Pancreas (tissue), 10 donors: ENCODE measurements at regions not wholly inside any gene's neighbourhood (a gene's known extent, or its start where the extent isn't known, plus 50 kb on each side); places are given as distances from the start of the nearest gene placed in this dataset.

Experiments
- ATAC-seq, 4 donors: fragments of 200-7000 bp; cut with Tn5 transposase; one replicate each; pipeline versions ENCODE4 v1.8.0 to v1.9.1; 2020; ENCODE audit warnings: mild to moderate bottlenecking in 4 of 4, moderate library complexity in 4 of 4
- DNase-seq, 6 donors: peaks; one replicate each; pipeline ENCODE4 v3.0.0-alpha.2; 2020
- FAIRE-seq: peaks from 2 replicates; lab custom pipeline; 2012; peaks lifted over from hg19 to GRCh38; lab: Jason Lieb, UNC
- H3K27ac ChIP-seq, 4 donors: fragments of 200-600 bp; sonication (generic); 1 replicate in 3 of 4; 2 replicates in 1 of 4; pipeline versions ENCODE4 v1.5.0 to v1.8.0; 2020
- H3K27me3 ChIP-seq, 4 donors: fragments of 200-600 bp; one replicate each; pipeline ENCODE4 v1.8.0; 2021
- H3K36me3 ChIP-seq, 3 donors: fragments of 200-600 bp; sonication (generic) in 1 of 3; one replicate each; pipeline versions ENCODE4 v1.5.0 to v1.8.0; 2020 to 2021
- H3K4me1 ChIP-seq, 3 donors: fragments of 200-600 bp; one replicate each; pipeline ENCODE4 v1.8.0; 2021
- H3K4me3 ChIP-seq, 4 donors: fragments of 200-600 bp; sonication (generic) in 2 of 4; one replicate each; pipeline versions ENCODE4 v1.5.0 to v1.8.0; 2020 to 2021
- H3K9me3 ChIP-seq, 4 donors: fragments of 200-600 bp; one replicate each; pipeline ENCODE4 v1.8.0; 2021
- CTCF ChIP-seq, 4 donors: fragments of 200-600 bp; sonication (generic) in 3 of 4; IDR thresholded peaks; one replicate each; pipeline versions ENCODE4 v1.5.0 to v1.8.0; 2021; ENCODE audit warnings: antibody characterized with exemption in 4 of 4
- WGBS, 2 donors: extraction: QIAGEN DNeasy Blood & Tissue Kit; methylation state at CpG; one replicate each; pipeline ENCODE4 v1.1.7; 2013; 5-methylcytosine and 5-hydroxymethylcytosine counted together
- intact Hi-C, 3 donors: fragments of 100-400 bp; cut with DNase I; formaldehyde crosslinking; loops; one replicate each; pipeline versions ENCODE4 v1.11.1 to v1.14.2; 2022
- donor health status: healthy with polysubstance abuse.
- donor health status: DM: no; HTN: no; CAD: no; lungs with moderate emphysema.
- donor health status: DM: no; HTN: no; CAD: no.
- donor health status: control.
- donor health status: control.
- donor health status: Bipolar disorder and iron deficiency.
- donor health status: DM: yes; HTN: yes; CAD: no.
- donor health status: DM: no; HTN: no; CAD: no.
- donor health status: DM: no; HTN: no; CAD: no.
- donor health status: DM: yes; HTN: yes; CAD: no.

DNA sequence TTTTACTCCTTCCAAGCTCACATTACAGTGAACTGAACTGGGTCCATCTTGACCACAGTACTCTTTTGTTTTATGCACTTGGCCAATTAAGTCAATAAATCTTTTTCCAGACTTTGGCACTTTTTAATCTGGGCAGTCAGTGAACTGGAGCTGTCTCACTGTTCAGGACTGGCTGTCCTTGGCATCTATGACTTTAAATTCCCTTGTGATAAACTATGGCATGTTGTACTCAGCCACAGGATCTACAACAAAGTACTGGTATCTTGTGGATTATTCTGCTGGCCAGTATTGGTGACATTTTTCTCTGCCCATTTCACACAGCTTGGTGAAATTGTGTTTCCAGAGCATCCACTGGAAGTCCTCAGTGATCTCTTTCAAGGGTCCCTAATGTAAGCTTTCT is 1144.8 kb upstream of the SEMA6A start:
- no peak for FAIRE-seq
- Histone ChIP-seq H3K27ac (no peak overlapping the region), H3K9me3 (no peaks in the 10 kb centered on the region), H3K4me3 (no peak overlapping the region), H3K36me3 (no peaks in the 10 kb centered on the region), H3K4me1 (no peaks in the 10 kb centered on the region), H3K27me3 (no peaks in the 10 kb centered on the region)
- ATAC-seq = no peak
- no peak for TF ChIP-seq CTCF (IDR thresholded peaks at IDR 0.05)
- intact Hi-C loops = no loop called here
- no peak for DNase-seq

DNA sequence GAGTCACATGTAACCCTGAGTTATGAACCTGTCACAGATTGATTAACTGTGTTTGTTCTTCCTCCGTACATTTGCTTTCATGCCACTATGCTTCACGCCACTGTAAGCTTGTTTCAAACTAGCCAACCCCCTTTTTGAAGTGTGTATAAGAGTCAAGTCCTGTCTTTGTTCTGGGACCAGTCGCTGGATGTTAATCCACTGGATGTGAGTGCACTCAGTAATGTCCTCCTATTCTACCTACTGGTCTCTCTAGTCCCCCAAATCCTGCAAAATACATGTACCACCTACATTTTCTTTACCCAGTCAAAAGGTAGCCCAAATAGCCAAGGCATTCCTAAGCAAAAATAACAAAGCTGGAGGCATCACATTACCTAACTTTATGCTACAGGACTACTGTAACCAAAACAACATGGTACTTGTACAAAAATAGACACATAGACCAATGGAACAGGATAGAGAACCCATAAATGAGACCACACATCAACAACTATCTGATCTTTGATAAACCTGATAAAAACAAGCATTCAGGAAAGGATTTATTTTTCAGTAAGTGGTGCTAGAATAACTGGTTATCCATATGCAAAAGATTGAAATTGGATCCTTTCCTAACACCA is 1139.1 kb upstream of the SEMA6A start:
- no peak for FAIRE-seq
- intact Hi-C loops = no loop called here

GRCh38 chr5:117701062-117701461 is 1126.4 kb upstream of the SEMA6A start:
- 37 to 48% methylated on average over 1 of the region's 1 CpG for WGBS, 2 donors
- no peak for DNase-seq
- Histone ChIP-seq H3K4me1 (no peaks in the 10 kb centered on the region), H3K27ac (no peak overlapping the region), H3K27me3 (no peaks in the 10 kb centered on the region), H3K36me3 (no peaks in the 10 kb centered on the region), H3K9me3 (no peaks in the 10 kb centered on the region), H3K4me3 (no peak overlapping the region)
- no peak for TF ChIP-seq CTCF (IDR thresholded peaks at IDR 0.05)
- no peak for ATAC-seq
- no peak for FAIRE-seq
- intact Hi-C loops = no loop called here

More for the DNA sequence above, 1139.1 kb upstream of the SEMA6A start:
- 44 to 45% methylated on average over 3 of the region's 3 CpGs for WGBS, 2 donors
- no peak for TF ChIP-seq CTCF (IDR thresholded peaks at IDR 0.05)
- no peaks in the 10 kb centered on the region for H3K36me3 ChIP-seq
- DNase-seq = no peak
- no peaks in the 10 kb centered on the region for H3K4me1 ChIP-seq
- ATAC-seq = no peak
- H3K4me3 ChIP-seq = no peak overlapping the region
- no peak overlapping the region for H3K27ac ChIP-seq
- H3K27me3 ChIP-seq = no peaks in the 10 kb centered on the region
- peaks cover 0 to 4% (median 0%) of the 10 kb centered on the region in 4 donors for H3K9me3 ChIP-seq

GRCh38 chr5:117692606-117693005 is 1118.0 kb upstream of the SEMA6A start:
- TF ChIP-seq CTCF (IDR thresholded peaks at IDR 0.05) = no peak
- FAIRE-seq (no peak), DNase-seq (no peak), ATAC-seq (no peak)
- Histone ChIP-seq H3K9me3 (no peaks in the 10 kb centered on the region), H3K27me3 (no peaks in the 10 kb centered on the region), H3K4me1 (no peaks in the 10 kb centered on the region), H3K4me3 (no peak overlapping the region), H3K27ac (no peak overlapping the region), H3K36me3 (no peaks in the 10 kb centered on the region)
- 66 to 81% methylated on average over 1 of the region's 1 CpG for WGBS, 2 donors
- intact Hi-C loops = no loop called here

- Histone ChIP-seq H3K4me3 (no peak overlapping the region), H3K4me1 (no peaks in the 10 kb centered on the region), H3K36me3 (no peaks in the 10 kb centered on the region), H3K27me3 (no peaks in the 10 kb centered on the region), H3K9me3 (no peaks in the 10 kb centered on the region), H3K27ac (no peak overlapping the region)
- no peak for TF ChIP-seq CTCF (IDR thresholded peaks at IDR 0.05)
- 54 to 70% methylated on average over 5 of the region's 5 CpGs for WGBS, 2 donors
- no peak for DNase-seq
- no peak for ATAC-seq
- no peak for FAIRE-seq
- intact Hi-C loops = no loop called here
Measured at GRCh38 chr5:117691081-117691870, 1116.7 kb upstream of the SEMA6A start.
